ENCODE measurements at regions not wholly inside any gene's neighbourhood (a gene's known extent, or its start where the extent isn't known, plus 50 kb on each side); places are given as distances from the start of the nearest gene placed in this dataset.

- TF ChIP-seq, protein P1, sequence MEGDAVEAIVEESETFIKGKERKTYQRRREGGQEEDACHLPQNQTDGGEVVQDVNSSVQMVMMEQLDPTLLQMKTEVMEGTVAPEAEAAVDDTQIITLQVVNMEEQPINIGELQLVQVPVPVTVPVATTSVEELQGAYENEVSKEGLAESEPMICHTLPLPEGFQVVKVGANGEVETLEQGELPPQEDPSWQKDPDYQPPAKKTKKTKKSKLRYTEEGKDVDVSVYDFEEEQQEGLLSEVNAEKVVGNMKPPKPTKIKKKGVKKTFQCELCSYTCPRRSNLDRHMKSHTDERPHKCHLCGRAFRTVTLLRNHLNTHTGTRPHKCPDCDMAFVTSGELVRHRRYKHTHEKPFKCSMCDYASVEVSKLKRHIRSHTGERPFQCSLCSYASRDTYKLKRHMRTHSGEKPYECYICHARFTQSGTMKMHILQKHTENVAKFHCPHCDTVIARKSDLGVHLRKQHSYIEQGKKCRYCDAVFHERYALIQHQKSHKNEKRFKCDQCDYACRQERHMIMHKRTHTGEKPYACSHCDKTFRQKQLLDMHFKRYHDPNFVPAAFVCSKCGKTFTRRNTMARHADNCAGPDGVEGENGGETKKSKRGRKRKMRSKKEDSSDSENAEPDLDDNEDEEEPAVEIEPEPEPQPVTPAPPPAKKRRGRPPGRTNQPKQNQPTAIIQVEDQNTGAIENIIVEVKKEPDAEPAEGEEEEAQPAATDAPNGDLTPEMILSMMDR (IDR thresholded peaks at IDR 0.05 in 8 of 11, conservative IDR thresholded peaks at IDR 0.05 in 3 of 11): no peak
- no peak for TF ChIP-seq POLR2A (IDR thresholded peaks at IDR 0.05)
These were observed 215.7 kb downstream of the ATPSCKMT start for GRCh38 chr5:10034001-10034400.
